ENCODE measurements at regions not wholly inside any gene's neighbourhood (a gene's known extent, or its start where the extent isn't known, plus 50 kb on each side); places are given as distances from the start of the nearest gene placed in this dataset.

DNA sequence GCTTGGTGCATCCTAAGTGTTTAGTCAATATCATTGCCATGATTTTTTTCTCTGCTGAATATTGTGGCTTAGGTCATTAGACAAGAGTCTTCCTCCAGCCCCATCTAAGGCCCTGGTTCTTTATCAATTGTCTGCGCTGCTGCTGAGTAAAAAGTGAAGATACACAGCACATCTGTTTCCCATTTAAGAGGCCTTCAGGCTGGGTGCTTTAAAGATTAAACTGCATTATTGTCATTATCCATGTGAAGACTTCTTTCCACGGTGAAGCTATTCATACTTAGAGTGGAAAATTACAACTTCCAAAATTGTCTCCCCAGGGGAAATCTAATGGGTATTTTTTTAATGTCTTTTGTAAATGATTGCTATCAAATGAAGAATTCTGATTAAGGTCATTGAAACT lies 719.8 kb upstream of the LRRC4C start:
- Histone ChIP-seq H3K9me3 (no peaks in the 10 kb centered on the region), H3K36me3 (no peaks in the 10 kb centered on the region), H3K27ac (no peak overlapping the region), H3K27me3 (no peaks in the 10 kb centered on the region), H3K4me3 (no peak overlapping the region), H3K9ac (ENCODE audit: low read depth in 2 of 2, low read length in 2 of 2) (no peak overlapping the region), H3K4me1 (no peaks in the 10 kb centered on the region)
- intact Hi-C loops (cut with DNase I) = no loop called here
- DNase-seq = no peak
- TF ChIP-seq, protein P1, sequence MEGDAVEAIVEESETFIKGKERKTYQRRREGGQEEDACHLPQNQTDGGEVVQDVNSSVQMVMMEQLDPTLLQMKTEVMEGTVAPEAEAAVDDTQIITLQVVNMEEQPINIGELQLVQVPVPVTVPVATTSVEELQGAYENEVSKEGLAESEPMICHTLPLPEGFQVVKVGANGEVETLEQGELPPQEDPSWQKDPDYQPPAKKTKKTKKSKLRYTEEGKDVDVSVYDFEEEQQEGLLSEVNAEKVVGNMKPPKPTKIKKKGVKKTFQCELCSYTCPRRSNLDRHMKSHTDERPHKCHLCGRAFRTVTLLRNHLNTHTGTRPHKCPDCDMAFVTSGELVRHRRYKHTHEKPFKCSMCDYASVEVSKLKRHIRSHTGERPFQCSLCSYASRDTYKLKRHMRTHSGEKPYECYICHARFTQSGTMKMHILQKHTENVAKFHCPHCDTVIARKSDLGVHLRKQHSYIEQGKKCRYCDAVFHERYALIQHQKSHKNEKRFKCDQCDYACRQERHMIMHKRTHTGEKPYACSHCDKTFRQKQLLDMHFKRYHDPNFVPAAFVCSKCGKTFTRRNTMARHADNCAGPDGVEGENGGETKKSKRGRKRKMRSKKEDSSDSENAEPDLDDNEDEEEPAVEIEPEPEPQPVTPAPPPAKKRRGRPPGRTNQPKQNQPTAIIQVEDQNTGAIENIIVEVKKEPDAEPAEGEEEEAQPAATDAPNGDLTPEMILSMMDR (IDR thresholded peaks at IDR 0.05) = no peak

DNA sequence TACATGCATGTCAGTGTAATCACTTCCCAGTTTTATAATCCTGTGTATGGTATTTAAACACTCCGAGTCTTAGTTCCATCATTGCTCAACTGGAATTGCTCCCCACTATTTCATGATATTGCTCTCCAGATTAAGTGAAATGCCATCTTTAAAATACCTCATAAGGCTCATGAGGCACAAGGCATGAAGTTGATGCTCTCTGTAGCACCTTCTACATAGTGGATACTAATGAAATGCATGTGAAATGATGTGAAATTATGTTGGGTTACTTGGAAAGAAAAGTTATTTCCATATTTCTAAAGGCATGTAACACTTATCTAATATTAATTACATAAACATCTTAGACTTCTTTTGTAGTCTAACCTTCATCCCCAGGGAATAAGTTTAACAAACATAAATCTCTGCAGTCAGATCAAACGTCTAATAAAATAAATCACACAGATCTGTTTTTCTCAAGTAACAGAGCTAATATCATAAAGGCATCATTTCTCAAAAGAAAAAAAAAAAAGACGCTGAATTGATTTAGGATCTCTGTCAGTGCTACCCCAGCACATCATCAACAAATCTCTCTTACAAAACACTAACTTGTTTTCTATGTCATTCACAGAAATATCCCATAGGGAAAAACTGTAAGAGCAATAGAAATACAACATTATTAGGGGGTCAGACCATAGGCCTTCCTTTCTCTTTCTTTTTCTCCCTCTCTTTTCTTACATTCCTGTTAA lies 736.0 kb upstream of the LRRC4C start:
- H3K27me3 ChIP-seq = no peaks in the 10 kb centered on the region
- H3K27ac ChIP-seq = no peak overlapping the region
- no peaks in the 10 kb centered on the region for H3K4me1 ChIP-seq
- no peak overlapping the region for H3K4me3 ChIP-seq
- no peak overlapping the region for H3K9ac ChIP-seq (ENCODE audit: low read depth in 2 of 2, low read length in 2 of 2)
- H3K36me3 ChIP-seq = no peaks in the 10 kb centered on the region
- TF ChIP-seq, protein P1 (IDR thresholded peaks at IDR 0.05) = no peak
- DNase-seq = no peak
- intact Hi-C loops (cut with DNase I) = no loop called here
- H3K9me3 ChIP-seq = no peaks in the 10 kb centered on the region

DNA sequence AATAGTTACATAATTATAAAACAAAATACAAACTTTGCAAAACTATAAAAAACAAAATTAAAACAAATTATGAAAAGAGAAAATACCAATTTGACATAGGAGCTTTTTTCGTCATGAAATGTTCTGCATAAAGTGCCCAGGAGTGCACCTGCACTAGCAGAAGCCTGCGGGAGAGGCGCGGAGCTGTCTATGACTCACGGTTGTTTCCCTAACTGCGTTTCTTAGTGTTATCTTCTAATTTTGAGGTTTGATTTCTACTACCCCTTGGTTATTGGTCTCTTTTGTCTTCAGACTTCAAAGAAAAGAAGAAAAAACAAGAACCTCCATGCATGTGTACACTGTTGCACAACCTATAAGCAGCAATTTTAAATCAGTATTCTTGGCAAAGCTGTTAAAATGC lies 740.9 kb upstream of the LRRC4C start:
- no peak for DNase-seq
- Histone ChIP-seq H3K27me3 (no peaks in the 10 kb centered on the region), H3K9me3 (no peaks in the 10 kb centered on the region), H3K9ac (ENCODE audit: low read depth in 2 of 2, low read length in 2 of 2) (no peak overlapping the region), H3K36me3 (no peaks in the 10 kb centered on the region), H3K27ac (no peak overlapping the region), H3K4me1 (no peaks in the 10 kb centered on the region), H3K4me3 (no peak overlapping the region)
- intact Hi-C loops (cut with DNase I) = no loop called here
- TF ChIP-seq, protein P1 (IDR thresholded peaks at IDR 0.05) = no peak

DNA sequence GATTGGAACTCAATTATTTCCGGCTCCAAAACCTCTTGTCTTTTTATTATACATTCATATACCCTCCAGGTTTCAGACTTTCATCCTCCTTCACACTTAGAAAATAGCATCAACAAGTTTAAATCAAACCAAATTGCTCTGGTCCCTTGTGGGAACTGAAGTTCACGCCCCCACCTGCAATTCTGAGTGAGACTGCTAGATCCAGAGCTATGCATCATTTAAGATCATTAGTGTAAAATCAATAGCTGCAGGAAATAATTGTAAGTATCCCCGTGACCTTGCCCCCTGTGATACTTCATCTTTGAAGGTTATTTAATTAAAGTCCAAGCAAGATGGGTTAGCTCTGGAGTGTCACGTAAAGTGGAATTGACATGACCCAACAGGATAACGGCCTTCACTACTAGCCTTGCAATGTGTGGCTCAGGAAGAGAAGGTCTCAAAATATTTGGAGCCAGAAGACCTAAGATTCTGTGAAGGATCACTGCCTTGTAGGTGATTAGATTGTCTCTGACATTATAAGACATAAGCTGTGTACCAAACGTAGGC lies 742.2 kb upstream of the LRRC4C start:
- DNase-seq = no peak
- TF ChIP-seq, protein P1 (IDR thresholded peaks at IDR 0.05) = no peak
- H3K9me3 ChIP-seq = no peaks in the 10 kb centered on the region
- no peak overlapping the region for H3K4me3 ChIP-seq
- no peaks in the 10 kb centered on the region for H3K4me1 ChIP-seq
- H3K27ac ChIP-seq = no peak overlapping the region
- H3K27me3 ChIP-seq = no peaks in the 10 kb centered on the region
- H3K9ac ChIP-seq (ENCODE audit: low read depth in 2 of 2, low read length in 2 of 2) = no peak overlapping the region
- intact Hi-C loops (cut with DNase I) = no loop called here
- H3K36me3 ChIP-seq = no peaks in the 10 kb centered on the region

DNA sequence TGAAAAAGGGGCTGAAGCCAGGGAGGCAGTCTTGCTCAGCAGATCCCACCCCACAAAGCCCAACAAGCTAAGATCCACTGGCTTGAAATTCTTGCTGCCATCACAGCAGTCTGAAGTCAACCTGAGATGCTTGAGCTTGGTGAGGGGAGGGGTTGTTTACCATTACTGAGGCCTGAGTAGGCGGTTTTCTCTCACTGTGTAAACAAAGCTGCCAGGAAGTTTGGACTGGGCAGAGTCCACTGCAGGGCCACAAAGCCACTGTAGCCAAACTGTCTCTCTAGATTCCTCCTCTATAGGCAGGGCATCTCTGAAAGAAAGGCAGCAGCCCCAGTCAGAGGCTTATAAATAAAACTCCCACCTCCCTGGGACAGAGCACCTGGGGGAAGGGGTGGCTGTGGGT lies 746.1 kb upstream of the LRRC4C start:
- Histone ChIP-seq H3K27ac (no peak overlapping the region), H3K4me3 (no peak overlapping the region), H3K4me1 (no peaks in the 10 kb centered on the region), H3K27me3 (no peaks in the 10 kb centered on the region), H3K9ac (ENCODE audit: low read depth in 2 of 2, low read length in 2 of 2) (no peak overlapping the region), H3K36me3 (no peaks in the 10 kb centered on the region), H3K9me3 (no peaks in the 10 kb centered on the region)
- TF ChIP-seq, protein P1 (IDR thresholded peaks at IDR 0.05) = no peak
- no peak for DNase-seq
- intact Hi-C loops (cut with DNase I) = no loop called here
